ENCODE measurements at regions not wholly inside any gene's neighbourhood (a gene's known extent, or its start where the extent isn't known, plus 50 kb on each side); places are given as distances from the start of the nearest gene placed in this dataset.

GRCh38 chr2:11963966-11964365 lies 217.5 kb downstream of the LPIN1 start:
- H3K9ac ChIP-seq (ENCODE audit: control insufficient read depth, extremely low read depth, insufficient read depth, low read length) = no peak overlapping the region
- no peaks in the 10 kb centered on the region for H3K9me3 ChIP-seq (ENCODE audit: control insufficient read depth, low read depth, low read length)
- FAIRE-seq = peak; percentile 23
- TF ChIP-seq CTCF (optimal IDR thresholded peaks at IDR 0.05 in 1 of 3, IDR thresholded peaks at IDR 0.05 in 1 of 3, conservative IDR thresholded peaks at IDR 0.05 in 1 of 3; ENCODE audit: extremely low read depth in 1 of 3, insufficient read depth in 2 of 3, low read length in 3 of 3) (no peak), EZH2 (IDR thresholded peaks at IDR 0.05; ENCODE audit: low read length) (no peak)
- no peak overlapping the region for H2AFZ ChIP-seq (ENCODE audit: control insufficient read depth, low read length)
- H3K4me2 ChIP-seq (ENCODE audit: control insufficient read depth, extremely low read depth, insufficient read depth, low read depth, low read length) = no peak overlapping the region
- no peaks in the 10 kb centered on the region for H3K27me3 ChIP-seq (ENCODE audit: control insufficient read depth, extremely low read depth, insufficient read depth, low read length)
- no peak overlapping the region for H3K27ac ChIP-seq (ENCODE audit: control insufficient read depth, insufficient read depth, low read length)
- H3K36me3 ChIP-seq (ENCODE audit: control insufficient read depth in 2 of 2, extremely low read depth in 1 of 2, insufficient read depth in 2 of 2, low read length in 2 of 2) = no peaks in the 10 kb centered on the region
- no peak for DNase-seq (ENCODE audit: low read depth, low spot score)
- no peaks in the 10 kb centered on the region for H3K79me2 ChIP-seq (ENCODE audit: control insufficient read depth, insufficient read depth, low read length)
- H3K9me1 ChIP-seq (ENCODE audit: control insufficient read depth, extremely low read depth, insufficient read depth, low read length) = no peaks in the 10 kb centered on the region
- no peaks in the 10 kb centered on the region for H4K20me1 ChIP-seq (ENCODE audit: control insufficient read depth, extremely low read depth, insufficient read depth, low read length)
- peaks cover 20% of the 10 kb centered on the region for H3K4me1 ChIP-seq (ENCODE audit: control insufficient read depth, extremely low read depth, insufficient read depth, low read length)
- dilution Hi-C loops (cut with MboI; ENCODE audit: extremely low pct_ligation_motif_present, low sequenced_read_pairs) = no loop called here
- no peak overlapping the region for H3K4me3 ChIP-seq (ENCODE audit: control insufficient read depth in 2 of 3, extremely low read depth in 1 of 3, insufficient read depth in 2 of 3, low read depth in 1 of 3, low read length in 3 of 3)

- Histone ChIP-seq H3K27ac (ENCODE audit: control insufficient read depth, insufficient read depth, low read length) (no peak overlapping the region), H3K9me3 (ENCODE audit: control insufficient read depth, low read depth, low read length) (no peaks in the 10 kb centered on the region), H3K9ac (ENCODE audit: control insufficient read depth, extremely low read depth, insufficient read depth, low read length) (no peak overlapping the region), H3K9me1 (ENCODE audit: control insufficient read depth, extremely low read depth, insufficient read depth, low read length) (no peaks in the 10 kb centered on the region), H3K36me3 (ENCODE audit: control insufficient read depth in 2 of 2, extremely low read depth in 1 of 2, insufficient read depth in 2 of 2, low read length in 2 of 2) (no peaks in the 10 kb centered on the region), H3K4me1 (ENCODE audit: control insufficient read depth, extremely low read depth, insufficient read depth, low read length) (peaks cover 28% of the 10 kb centered on the region), H2AFZ (ENCODE audit: control insufficient read depth, low read length) (no peak overlapping the region), H3K4me2 (ENCODE audit: control insufficient read depth, extremely low read depth, insufficient read depth, low read depth, low read length) (peak overlapping the region; percentile 58), H3K79me2 (ENCODE audit: control insufficient read depth, insufficient read depth, low read length) (no peaks in the 10 kb centered on the region), H3K27me3 (ENCODE audit: control insufficient read depth, extremely low read depth, insufficient read depth, low read length) (no peaks in the 10 kb centered on the region), H4K20me1 (ENCODE audit: control insufficient read depth, extremely low read depth, insufficient read depth, low read length) (no peaks in the 10 kb centered on the region), H3K4me3 (ENCODE audit: control insufficient read depth in 2 of 3, extremely low read depth in 1 of 3, insufficient read depth in 2 of 3, low read depth in 1 of 3, low read length in 3 of 3) (no peak overlapping the region)
- TF ChIP-seq EZH2 (IDR thresholded peaks at IDR 0.05; ENCODE audit: low read length) (no peak), CTCF (optimal IDR thresholded peaks at IDR 0.05 in 1 of 3, IDR thresholded peaks at IDR 0.05 in 1 of 3, conservative IDR thresholded peaks at IDR 0.05 in 1 of 3; ENCODE audit: extremely low read depth in 1 of 3, insufficient read depth in 2 of 3, low read length in 3 of 3) (no peak)
- FAIRE-seq (peak; percentile 99), DNase-seq (ENCODE audit: low read depth, low spot score) (peak; percentile 78)
- dilution Hi-C loops (cut with MboI; ENCODE audit: extremely low pct_ligation_motif_present, low sequenced_read_pairs) = no loop called here
Observed at GRCh38 chr2:11967946-11968465, 221.6 kb downstream of the LPIN1 start.
